GM19238 (cell line): ENCODE measurements at regions not wholly inside any gene's neighbourhood (a gene's known extent, or its start where the extent isn't known, plus 50 kb on each side); places are given as distances from the start of the nearest gene placed in this dataset.

ENCODE experiments used
- DNase-seq: peaks from one replicate; pipeline ENCODE4 v3.0.0; 2011; ENCODE audit warnings: low spot score; ENCODE audit not compliant: insufficient read length

DNA sequence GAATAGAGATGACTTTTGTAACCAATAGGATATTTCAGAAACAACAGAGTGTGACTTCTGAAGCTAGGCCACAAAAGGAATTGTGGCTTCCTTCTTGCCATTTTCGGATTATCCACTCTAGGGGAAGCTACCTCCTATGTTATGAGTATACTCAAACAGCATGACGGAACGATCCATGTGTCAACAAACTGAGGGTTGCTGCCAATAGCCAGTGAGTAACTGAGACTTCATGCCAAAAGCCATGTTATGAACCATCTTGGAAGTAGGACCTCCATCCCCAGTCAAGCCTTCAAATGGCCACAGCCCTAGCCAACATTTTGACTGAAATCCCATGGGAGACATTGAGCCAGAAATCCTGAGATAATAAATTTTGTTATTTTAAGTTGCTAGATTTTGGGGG, 69.0 kb upstream of the IL6 start:
- DNase-seq, result no peak

- DNase-seq, result no peak
Observed at GRCh38 chr7:22657479-22657878, 69.5 kb upstream of the IL6 start.

- no peak for DNase-seq
Observed at GRCh38 chr7:22655781-22656180, 71.2 kb upstream of the IL6 start.

DNA sequence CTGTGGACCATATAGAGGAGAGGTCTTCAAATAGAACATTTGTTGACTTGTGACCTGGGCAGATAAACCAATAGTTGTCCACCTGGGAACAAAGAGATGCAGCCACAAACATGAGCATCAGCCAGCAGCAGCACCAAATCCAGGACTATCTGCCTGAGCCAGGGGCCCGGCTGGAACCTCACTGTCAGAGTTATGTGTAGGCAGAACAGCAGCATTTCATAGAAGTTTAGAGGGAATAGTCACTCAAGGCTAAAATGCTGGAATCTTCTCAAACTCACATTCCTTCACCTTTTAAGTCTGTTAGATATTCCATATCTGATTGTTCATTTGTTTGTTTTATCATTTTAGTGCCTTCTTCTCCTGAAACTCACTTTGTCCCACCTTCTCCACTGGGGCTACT, 72.2 kb upstream of the IL6 start:
- no peak for DNase-seq

DNA sequence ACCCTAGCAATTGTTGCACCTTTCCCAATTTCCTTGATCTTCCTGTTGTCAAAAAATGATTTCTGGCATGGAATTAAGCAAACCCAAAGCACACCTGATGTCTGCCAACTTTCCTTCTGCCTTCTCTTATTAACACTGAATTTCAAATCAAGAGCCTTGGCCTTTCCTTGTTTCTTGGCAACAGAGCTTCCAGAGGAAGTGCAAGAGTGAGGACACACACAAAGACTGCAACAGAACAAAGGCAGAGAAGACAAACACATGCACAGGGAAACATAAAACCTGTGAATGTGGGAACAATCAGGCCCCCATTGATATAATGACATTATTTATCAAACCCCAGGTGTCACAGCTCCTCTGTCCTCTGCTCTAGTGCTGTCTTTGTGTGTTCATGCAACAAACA, 73.0 kb upstream of the IL6 start:
- DNase-seq, result no peak

- no peak for DNase-seq
Observed at GRCh38 chr7:22651534-22652243, 75.3 kb upstream of the IL6 start.

DNA sequence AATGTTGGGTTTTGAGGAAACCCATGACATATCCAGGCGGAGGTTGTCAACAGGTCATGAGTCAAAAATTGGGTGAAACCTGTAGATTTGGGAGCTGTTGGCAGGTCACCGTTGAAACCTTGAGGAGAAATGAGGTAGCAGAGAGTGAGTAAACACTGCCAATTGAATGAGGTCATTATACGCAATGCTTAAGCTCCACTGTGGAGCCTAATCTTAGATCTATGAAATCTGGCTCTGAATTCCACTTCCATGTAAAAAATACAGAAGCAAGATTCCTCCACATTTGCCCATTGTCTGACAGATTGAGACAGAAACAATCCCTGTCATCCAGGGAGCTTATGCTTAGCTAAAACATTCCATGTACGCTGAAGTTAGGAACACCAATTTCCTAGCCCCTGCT, 76.0 kb upstream of the IL6 start:
- DNase-seq, result no peak

DNA sequence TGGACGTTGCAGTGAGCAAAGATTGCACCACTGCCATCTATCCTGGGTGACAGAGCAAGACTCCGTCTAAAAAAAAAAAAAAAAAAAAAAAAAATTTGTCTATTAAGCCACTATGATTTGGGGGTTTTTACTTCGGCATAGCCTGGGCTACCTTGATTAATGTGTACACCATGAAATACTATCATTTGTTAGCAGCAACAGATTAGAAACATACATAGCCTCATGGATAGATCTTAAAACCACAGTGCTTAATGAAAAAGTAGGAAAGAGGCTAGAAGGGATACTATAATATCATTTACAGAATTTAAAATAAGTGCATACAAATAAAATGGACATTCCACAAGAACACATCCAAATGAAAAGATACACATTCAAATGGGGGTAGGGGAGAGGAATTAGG, 77.3 kb upstream of the IL6 start:
- no peak for DNase-seq

- no peak for DNase-seq
Observed at GRCh38 chr7:22647451-22648257, 79.3 kb upstream of the IL6 start.

- DNase-seq, result no peak
Observed at GRCh38 chr7:22645418-22646181, 81.4 kb upstream of the IL6 start.

DNA sequence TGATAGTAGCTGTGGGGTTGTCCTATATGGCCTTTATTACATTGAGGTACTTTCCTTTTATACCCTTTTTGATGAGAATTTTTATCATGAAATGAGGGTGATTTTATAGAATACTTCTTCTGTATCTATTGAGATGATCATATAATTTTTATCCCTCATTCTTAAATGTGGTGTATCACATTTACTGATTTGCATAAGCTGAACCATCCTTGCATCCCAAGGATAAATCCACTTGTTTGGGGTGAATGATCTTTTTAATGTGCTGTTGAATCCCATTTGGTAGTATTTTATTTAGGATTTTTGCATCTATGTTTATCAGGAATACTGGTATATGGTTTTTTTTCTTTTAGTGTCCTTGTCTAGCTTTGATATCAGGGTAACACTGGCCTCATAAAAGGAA, 84.5 kb upstream of the IL6 start:
- DNase-seq, result no peak

DNA sequence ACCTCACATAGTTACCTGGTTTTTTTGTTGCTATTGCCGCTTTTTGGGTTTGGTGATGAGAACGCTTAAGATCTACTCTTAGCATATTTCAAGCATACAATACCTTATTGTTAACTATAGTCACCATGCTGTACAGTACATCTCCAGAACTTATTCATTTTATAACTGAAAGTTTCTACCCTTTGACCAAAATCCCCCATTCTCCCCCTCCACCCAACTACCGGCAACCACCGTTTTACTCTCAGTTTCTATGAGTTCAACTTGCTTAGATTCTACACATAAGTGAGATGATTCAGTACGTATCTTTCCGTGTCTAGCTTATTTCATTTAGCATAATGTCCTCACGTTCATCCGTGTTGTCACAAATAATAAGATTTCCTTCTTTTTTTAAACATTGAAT, 86.7 kb upstream of the IL6 start:
- no peak for DNase-seq

DNA sequence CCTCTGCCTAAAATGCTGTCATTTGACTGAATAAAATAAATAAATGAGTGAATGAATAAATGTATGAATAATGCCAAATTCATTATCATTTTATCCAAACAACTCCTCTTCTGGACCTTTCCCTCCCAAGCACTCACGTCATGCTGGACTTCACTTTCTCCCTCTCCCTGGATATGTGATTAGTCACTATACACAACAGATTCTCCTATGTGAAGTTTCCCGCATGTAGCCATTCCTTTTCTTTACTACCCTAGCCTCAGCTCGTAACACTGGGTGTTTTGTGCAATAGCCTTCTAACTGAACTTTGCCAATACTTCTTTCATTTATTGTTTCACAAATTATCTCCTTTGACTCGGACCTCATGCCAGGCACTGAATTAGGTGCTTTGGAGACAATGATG, 87.6 kb upstream of the IL6 start:
- DNase-seq, result no peak

DNA sequence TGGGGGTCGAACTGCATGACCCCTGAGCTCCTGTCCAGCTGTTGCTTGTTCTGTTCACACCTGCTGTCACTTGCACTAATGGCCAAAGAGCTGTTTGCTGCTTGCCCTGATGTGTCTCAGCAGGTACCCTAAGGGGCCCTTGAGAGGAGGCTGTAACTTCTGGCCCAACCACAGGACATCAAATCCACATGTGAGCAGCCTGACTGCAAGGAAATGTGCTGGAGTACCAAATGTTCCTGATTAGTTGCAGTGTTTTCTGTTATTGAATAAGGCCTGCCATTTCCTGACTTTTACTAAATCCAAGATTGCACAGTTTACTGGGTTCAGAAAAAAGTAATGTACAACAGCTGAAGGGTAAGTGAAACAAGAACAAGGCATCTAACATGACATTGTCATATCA, 91.7 kb upstream of the IL6 start:
- DNase-seq, result no peak

DNA sequence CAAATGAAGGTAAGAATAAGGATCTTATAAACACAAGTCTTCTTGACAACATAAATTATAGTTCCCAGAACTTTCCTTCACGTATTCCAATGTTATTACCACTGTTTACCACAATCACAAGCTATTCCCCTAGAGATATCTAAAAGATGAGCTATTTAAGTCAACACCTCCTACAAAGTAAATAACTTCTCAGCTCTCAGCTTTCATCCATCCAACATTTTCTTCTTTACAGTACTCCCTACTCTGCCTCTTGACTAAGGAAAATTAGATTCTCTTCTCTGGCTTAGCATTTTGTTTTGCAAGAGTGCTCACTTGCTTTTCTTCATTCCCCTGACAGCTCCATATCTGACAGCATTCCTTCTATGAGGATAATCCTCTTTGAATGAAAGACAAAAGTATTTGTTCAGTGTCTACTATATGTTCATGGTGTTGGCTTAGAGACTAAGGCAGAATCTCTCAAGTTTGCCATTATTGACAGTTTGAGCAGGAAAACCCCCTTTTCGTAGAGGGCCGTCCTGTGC, 93.0 kb upstream of the IL6 start:
- DNase-seq, result no peak

DNA sequence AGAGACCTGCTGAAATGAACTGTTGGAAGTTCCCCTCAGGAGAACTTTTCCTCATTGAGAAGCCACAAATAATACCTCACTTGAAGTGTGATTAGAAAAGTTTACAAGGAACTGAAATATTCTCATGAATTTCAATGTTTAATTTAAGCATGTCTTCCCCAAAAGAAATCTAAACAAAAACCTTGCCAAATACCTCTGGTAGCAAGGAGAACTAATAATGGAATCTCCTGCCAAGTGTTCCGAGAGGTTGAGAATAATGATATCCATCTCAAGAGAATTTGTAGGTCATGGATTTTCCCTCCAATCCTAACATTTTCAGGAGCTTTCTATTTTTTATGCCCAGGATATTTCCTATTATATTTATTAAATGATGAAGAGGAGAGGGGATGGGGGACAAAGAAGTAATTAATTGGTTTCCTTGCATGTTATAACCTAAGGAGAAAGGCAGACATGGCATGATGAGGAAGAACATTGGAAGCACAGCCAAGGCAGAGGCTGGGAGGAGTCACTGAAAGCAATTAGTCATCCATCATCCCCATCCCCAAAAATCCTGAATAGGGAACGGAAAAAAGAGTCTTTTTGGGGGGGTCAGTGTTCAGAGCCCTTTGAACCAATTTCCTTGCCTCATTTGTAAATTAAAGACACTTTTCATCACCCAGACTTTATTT, 93.6 kb upstream of the IL6 start:
- no peak for DNase-seq

DNA sequence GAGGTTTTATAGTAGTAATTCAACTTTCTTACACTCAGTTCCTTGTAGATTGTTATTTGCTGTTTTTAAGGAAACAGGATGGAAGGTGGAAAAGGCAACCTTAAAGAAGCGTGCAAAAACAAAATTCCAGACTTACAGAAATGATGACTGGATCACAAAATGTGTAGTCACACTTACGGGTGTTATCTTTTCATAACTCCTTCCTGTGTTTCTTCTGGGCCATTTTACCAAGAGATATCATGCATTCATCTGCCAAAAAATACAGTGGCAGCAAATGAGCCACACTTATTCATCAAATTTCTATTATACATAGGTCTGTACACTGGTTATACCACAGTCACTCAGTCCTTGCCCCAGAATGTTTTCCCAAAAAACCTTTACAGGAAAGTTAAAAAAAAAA, 94.3 kb upstream of the IL6 start:
- DNase-seq, result no peak

- DNase-seq, result no peak
Observed at GRCh38 chr7:22631730-22632129, 95.3 kb upstream of the IL6 start.

- DNase-seq, result no peak
Observed at GRCh38 chr7:22630069-22630468, 96.9 kb upstream of the IL6 start.

GRCh38 chr7:22629056-22629455, 97.9 kb upstream of the IL6 start:
- no peak for DNase-seq

GRCh38 chr7:22628112-22628511, 98.9 kb upstream of the IL6 start:
- no peak for DNase-seq

DNA sequence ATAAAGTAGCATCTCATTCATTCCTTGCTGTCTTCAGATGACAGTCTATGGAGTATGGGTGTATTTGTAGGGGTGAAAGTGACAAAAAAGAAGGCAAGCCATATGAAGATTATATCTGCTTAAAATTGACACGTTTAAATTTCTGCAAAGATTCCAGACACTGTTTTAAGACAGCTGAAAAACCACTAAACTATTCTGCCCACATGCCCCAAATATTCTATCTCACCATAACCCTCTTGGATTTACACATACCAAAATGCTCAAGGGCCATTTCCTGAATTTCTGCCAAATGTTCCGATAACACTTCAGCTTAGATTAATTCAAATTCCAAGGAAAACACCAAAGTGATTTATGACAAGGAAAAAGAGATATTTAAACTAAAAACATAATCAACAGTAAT, 99.9 kb upstream of the IL6 start:
- DNase-seq, result no peak
